AG04450 (cell line): ENCODE measurements at regions not wholly inside any gene's neighbourhood (a gene's known extent, or its start where the extent isn't known, plus 50 kb on each side); places are given as distances from the start of the nearest gene placed in this dataset.

Experiments used
- CTCF ChIA-PET: fragments of 300-600, 350-600 bp; formaldehyde crosslinking; extraction: SDS; loops from one replicate; lab custom pipeline; 2022; ENCODE audit warnings: antibody characterized with exemption, inconsistent platforms; lab: Charles Lee
- POLR2A ChIA-PET: fragments of 350-600 bp; formaldehyde crosslinking; extraction: SDS; loops from one replicate; lab custom pipeline; 2021; ENCODE audit warnings: antibody characterized with exemption, inconsistent platforms; lab: Yijun Ruan, JAX
- DNase-seq: peaks from one replicate; pipeline ENCODE4 v3.0.0-alpha.2; 2011; ENCODE audit warnings: low read depth, low spot score
- H3K27ac ChIP-seq: one replicate; pipeline ENCODE4 v1.5.1; 2012; ENCODE audit warnings: low read depth, low read length, control low read depth
- H3K27me3 ChIP-seq: one replicate; pipeline ENCODE4 v1.6.0; 2012; ENCODE audit warnings: low read length; ENCODE audit not compliant: control insufficient read depth, insufficient read depth
- H3K4me3 ChIP-seq: 2 replicates; pipeline ENCODE4 v1.5.1; 2011; ENCODE audit warnings: mild to moderate bottlenecking, low read depth, low read length, control low read depth
- H3K9me3 ChIP-seq: 2 replicates; pipeline ENCODE4 v1.5.1; 2012; ENCODE audit warnings: low read length; ENCODE audit not compliant: control insufficient read depth, insufficient read depth
- CTCF ChIP-seq: IDR thresholded peaks from 2 replicates; pipeline ENCODE4 v1.5.1; 2011; ENCODE audit warnings: low read depth, low read length, control low read depth, inconsistent platforms

GRCh38 chr22:49468487-49469198 lies 359.0 kb downstream of the BRD1 start:
- no peak for TF ChIP-seq CTCF
- ChIA-PET CTCF (no interaction called here), POLR2A (no interaction called here)
- DNase-seq, result no peak
- Histone ChIP-seq H3K27me3 (no peaks in the 10 kb centered on the region), H3K4me3 (no peak overlapping the region), H3K27ac (no peak overlapping the region), H3K9me3 (peaks cover 70% of the 10 kb centered on the region)

- Histone ChIP-seq H3K27ac (no peak overlapping the region), H3K27me3 (no peaks in the 10 kb centered on the region), H3K4me3 (no peak overlapping the region), H3K9me3 (peaks cover 79% of the 10 kb centered on the region)
- POLR2A ChIA-PET, result no interaction called here
- no peak for TF ChIP-seq CTCF
- DNase-seq, result no peak
- CTCF ChIA-PET, result no interaction called here
These were observed 360.6 kb downstream of the BRD1 start for GRCh38 chr22:49466878-49467595.

GRCh38 chr22:49464037-49464436 lies 363.6 kb downstream of the BRD1 start:
- ChIA-PET CTCF (no interaction called here), POLR2A (no interaction called here)
- no peak for DNase-seq
- Histone ChIP-seq H3K9me3 (peaks cover 88% of the 10 kb centered on the region), H3K27me3 (no peaks in the 10 kb centered on the region), H3K27ac (no peak overlapping the region), H3K4me3 (no peak overlapping the region)
- TF ChIP-seq CTCF, result no peak

GRCh38 chr22:49462795-49463194 lies 364.9 kb downstream of the BRD1 start:
- no peaks in the 10 kb centered on the region for H3K27me3 ChIP-seq
- DNase-seq, result no peak
- H3K9me3 ChIP-seq, result peaks cover 91% of the 10 kb centered on the region
- no peak overlapping the region for H3K27ac ChIP-seq
- no peak overlapping the region for H3K4me3 ChIP-seq
- CTCF ChIA-PET, result no interaction called here
- POLR2A ChIA-PET, result no interaction called here
- no peak for TF ChIP-seq CTCF

- DNase-seq, result no peak
- POLR2A ChIA-PET, result no interaction called here
These were observed 365.4 kb downstream of the BRD1 start for GRCh38 chr22:49462291-49462690.

More at GRCh38 chr22:49462291-49462690, 365.4 kb downstream of the BRD1 start:
- Histone ChIP-seq H3K4me3 (no peak overlapping the region), H3K27me3 (no peaks in the 10 kb centered on the region), H3K27ac (no peak overlapping the region), H3K9me3 (peaks cover 89% of the 10 kb centered on the region)
- TF ChIP-seq CTCF, result no peak
- CTCF ChIA-PET, result no interaction called here
